Inferior parietal cortex (tissue), 1 donor: ENCODE measurements at regions not wholly inside any gene's neighbourhood (a gene's known extent, or its start where the extent isn't known, plus 50 kb on each side); places are given as distances from the start of the nearest gene placed in this dataset.
"Not testable (repeated sequence)": the region's sequence is repeated elsewhere in the genome, so short reads cannot be mapped to it uniquely, and the experiment has no call there.

Source experiments
- DNase-seq: peaks from one replicate; pipeline ENCODE4 v3.0.0-alpha.2; 2016; ENCODE audit errors: extremely low spot score

- DNase-seq, result peak; percentile 80
Observed at GRCh38 chr9:31541721-31542281, 842.6 kb upstream of the ACO1 start.

GRCh38 chr9:31542384-31543055 is 841.9 kb upstream of the ACO1 start:
- DNase-seq, result no peak

- no peak for DNase-seq
Observed at GRCh38 chr9:31554941-31555340, 829.5 kb upstream of the ACO1 start.

GRCh38 chr9:31556667-31557463 is 827.6 kb upstream of the ACO1 start:
- no peak for DNase-seq

- DNase-seq, result not testable (repeated sequence)
Observed at GRCh38 chr9:31572190-31572589, 812.3 kb upstream of the ACO1 start.

GRCh38 chr9:31573561-31573960 is 810.9 kb upstream of the ACO1 start:
- no peak for DNase-seq

- DNase-seq, result no peak
Observed at GRCh38 chr9:31574006-31574765, 810.3 kb upstream of the ACO1 start.

- DNase-seq, result no peak
Observed at GRCh38 chr9:31582071-31582470, 802.4 kb upstream of the ACO1 start.

- no peak for DNase-seq
Observed at GRCh38 chr9:31582561-31582960, 801.9 kb upstream of the ACO1 start.

- no peak for DNase-seq
Observed at GRCh38 chr9:31585158-31585557, 799.3 kb upstream of the ACO1 start.

GRCh38 chr9:31587146-31587545 is 797.3 kb upstream of the ACO1 start:
- no peak for DNase-seq

- DNase-seq, result no peak
Observed at GRCh38 chr9:31588006-31588405, 796.4 kb upstream of the ACO1 start.

GRCh38 chr9:31588756-31589155 is 795.7 kb upstream of the ACO1 start:
- no peak for DNase-seq

GRCh38 chr9:31590091-31590490 is 794.4 kb upstream of the ACO1 start:
- no peak for DNase-seq

GRCh38 chr9:31597086-31597485 is 787.4 kb upstream of the ACO1 start:
- DNase-seq, result not testable (repeated sequence)

GRCh38 chr9:31597977-31598376 is 786.5 kb upstream of the ACO1 start:
- no peak for DNase-seq

GRCh38 chr9:31601666-31602065 is 782.8 kb upstream of the ACO1 start:
- no peak for DNase-seq

GRCh38 chr9:31604531-31604930 is 779.9 kb upstream of the ACO1 start:
- no peak for DNase-seq

GRCh38 chr9:31605164-31605563 is 779.3 kb upstream of the ACO1 start:
- no peak for DNase-seq

GRCh38 chr9:31606678-31607077 is 777.8 kb upstream of the ACO1 start:
- no peak for DNase-seq

- DNase-seq, result no peak
Observed at GRCh38 chr9:31608416-31608815, 776.0 kb upstream of the ACO1 start.

- DNase-seq, result no peak
Observed at GRCh38 chr9:31608881-31609280, 775.6 kb upstream of the ACO1 start.
